ENCODE measurements at regions not wholly inside any gene's neighbourhood (a gene's known extent, or its start where the extent isn't known, plus 50 kb on each side); places are given as distances from the start of the nearest gene placed in this dataset.

GRCh38 chr5:172564883-172565282 is 76.2 kb upstream of the NEURL1B start:
- TF ChIP-seq CTCF (IDR thresholded peaks at IDR 0.05; ENCODE audit: poor library complexity) (no peak), EZH2 (IDR thresholded peaks at IDR 0.05; ENCODE audit: borderline replicate concordance) (no peak), EZH2phosphoT487 (IDR thresholded peaks at IDR 0.05; ENCODE audit: low read depth, severe bottlenecking, unreplicated experiment) (no peak)
